Caco-2 (cell line): ENCODE measurements at regions not wholly inside any gene's neighbourhood (a gene's known extent, or its start where the extent isn't known, plus 50 kb on each side); places are given as distances from the start of the nearest gene placed in this dataset.
A peak's percentile ranks its signal among the peaks of the same experiment; 100 is the strongest.

Experiments used
- BruUV-seq: library from RNA; stranded (reverse); fragments of 400-500 nt; replicated peaks from 2 replicates; lab custom pipeline; 2021; lab: Mats Ljungman, UMichigan
- CTCF ChIA-PET: fragments of 300-600 bp; sonication (Branson Sonifier 250); formaldehyde crosslinking; loops from one replicate; lab custom pipeline; 2022; ENCODE audit warnings: antibody characterized with exemption; lab: Charles Lee
- POLR2A ChIA-PET: fragments of 300-600 bp; sonication (Branson Sonifier 250); formaldehyde crosslinking; loops from one replicate; lab custom pipeline; 2022; ENCODE audit warnings: antibody characterized with exemption; lab: Charles Lee
- DNase-seq, 2 experiments: peaks; one replicate each; pipeline versions ENCODE4 v3.0.0 to v3.0.0-alpha.2; 2020 to 2022
- H3K27me3 ChIP-seq: replicated peaks from 2 replicates; pipeline ENCODE4 v1.6.0; 2011; ENCODE audit warnings: low read length; ENCODE audit not compliant: control insufficient read depth, insufficient read depth
- H3K36me3 ChIP-seq: 2 replicates; pipeline ENCODE4 v1.5.1; 2011; ENCODE audit warnings: low read length; ENCODE audit not compliant: control insufficient read depth, insufficient read depth
- H3K4me1 ChIP-seq: fragments of 250-450 bp; sonication (Bioruptor Pico); 2 replicates; pipeline ENCODE4 v1.5.1; 2020; ENCODE audit warnings: mild to moderate bottlenecking
- H3K4me3 ChIP-seq: 2 replicates; pipeline ENCODE4 v1.5.1; 2011; ENCODE audit warnings: low read depth, mild to moderate bottlenecking, control low read depth, low read length
- H3K9me3 ChIP-seq: fragments of 250-450 bp; sonication (Bioruptor Pico); 2 replicates; pipeline ENCODE4 v1.5.1; 2020; ENCODE audit warnings: mild to moderate bottlenecking, moderate library complexity
- H3K27ac Mint-ChIP-seq: one replicate; pipeline ENCODE4 v1.8.0; 2022; ENCODE audit warnings: mixed read lengths; ENCODE audit not compliant: unreplicated experiment
- H3K27me3 Mint-ChIP-seq: one replicate; pipeline ENCODE4 v1.8.0; 2022; ENCODE audit warnings: mixed read lengths; ENCODE audit not compliant: insufficient read depth, unreplicated experiment
- H3K36me3 Mint-ChIP-seq: one replicate; pipeline ENCODE4 v1.8.0; 2022; ENCODE audit warnings: mild to moderate bottlenecking, mixed read lengths; ENCODE audit not compliant: insufficient read depth, unreplicated experiment
- H3K4me1 Mint-ChIP-seq: one replicate; pipeline ENCODE4 v1.8.0; 2022; ENCODE audit warnings: low read depth, mixed read lengths; ENCODE audit not compliant: unreplicated experiment
- H3K4me3 Mint-ChIP-seq: one replicate; pipeline ENCODE4 v1.8.0; 2022; ENCODE audit warnings: mild to moderate bottlenecking, moderate library complexity, mixed read lengths; ENCODE audit not compliant: unreplicated experiment
- H3K9me3 Mint-ChIP-seq: one replicate; pipeline ENCODE4 v1.8.0; 2022; ENCODE audit warnings: mixed read lengths; ENCODE audit not compliant: unreplicated experiment
- intact Hi-C: fragments of 100-400 bp; cut with micrococcal nuclease; formaldehyde crosslinking; loops from one replicate; pipeline ENCODE4 v1.10.0; 2022; ENCODE audit not compliant: unreplicated experiment
- TF ChIP-seq, protein P1 (sequence below), 2 experiments: fragments of 200-600 bp in 1 of 2; IDR thresholded peaks; 1 replicate in 1 of 2; 2 replicates in 1 of 2; pipeline versions ENCODE4 v1.5.1 to v1.8.0; 2011 to 2022; ENCODE audit warnings: antibody characterized with exemption in 1 of 2, control low read depth in 1 of 2, inconsistent platforms in 1 of 2, low read depth in 1 of 2, low read length in 1 of 2, mild to moderate bottlenecking in 1 of 2, moderate library complexity in 1 of 2; ENCODE audit not compliant: insufficient read depth in 1 of 2, severe bottlenecking in 1 of 2, unreplicated experiment in 1 of 2

DNA sequence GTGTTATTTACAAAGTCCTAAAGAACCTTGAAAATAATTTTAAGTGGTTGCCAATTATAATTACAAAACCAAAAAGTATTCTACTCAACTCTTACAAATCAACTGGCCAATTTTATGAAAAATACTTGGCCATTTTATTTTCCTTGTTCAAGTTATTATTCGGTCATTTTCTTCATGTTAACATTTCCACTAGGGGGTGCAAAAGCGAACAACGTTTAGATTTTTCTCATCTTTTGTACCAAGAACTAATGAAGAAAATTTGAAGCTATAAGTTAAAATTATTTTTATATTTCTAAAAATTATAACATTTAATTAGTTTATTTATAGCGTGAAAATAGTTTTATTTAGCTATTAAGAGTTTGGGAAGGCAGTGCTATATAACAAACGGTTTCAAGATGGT lies 1453.3 kb downstream of the MAT2B start:
- no TSS peak for BruUV-seq
- no peak overlapping the region for H3K27ac Mint-ChIP-seq
- no peaks in the 10 kb centered on the region for H3K4me1 Mint-ChIP-seq
- H3K4me3 Mint-ChIP-seq, result no peak overlapping the region
- no peaks in the 10 kb centered on the region for H3K27me3 ChIP-seq
- H3K4me1 ChIP-seq, result no peaks in the 10 kb centered on the region
- CTCF ChIA-PET, result no interaction called here
- no peaks in the 10 kb centered on the region for H3K9me3 ChIP-seq
- TF ChIP-seq, protein P1, sequence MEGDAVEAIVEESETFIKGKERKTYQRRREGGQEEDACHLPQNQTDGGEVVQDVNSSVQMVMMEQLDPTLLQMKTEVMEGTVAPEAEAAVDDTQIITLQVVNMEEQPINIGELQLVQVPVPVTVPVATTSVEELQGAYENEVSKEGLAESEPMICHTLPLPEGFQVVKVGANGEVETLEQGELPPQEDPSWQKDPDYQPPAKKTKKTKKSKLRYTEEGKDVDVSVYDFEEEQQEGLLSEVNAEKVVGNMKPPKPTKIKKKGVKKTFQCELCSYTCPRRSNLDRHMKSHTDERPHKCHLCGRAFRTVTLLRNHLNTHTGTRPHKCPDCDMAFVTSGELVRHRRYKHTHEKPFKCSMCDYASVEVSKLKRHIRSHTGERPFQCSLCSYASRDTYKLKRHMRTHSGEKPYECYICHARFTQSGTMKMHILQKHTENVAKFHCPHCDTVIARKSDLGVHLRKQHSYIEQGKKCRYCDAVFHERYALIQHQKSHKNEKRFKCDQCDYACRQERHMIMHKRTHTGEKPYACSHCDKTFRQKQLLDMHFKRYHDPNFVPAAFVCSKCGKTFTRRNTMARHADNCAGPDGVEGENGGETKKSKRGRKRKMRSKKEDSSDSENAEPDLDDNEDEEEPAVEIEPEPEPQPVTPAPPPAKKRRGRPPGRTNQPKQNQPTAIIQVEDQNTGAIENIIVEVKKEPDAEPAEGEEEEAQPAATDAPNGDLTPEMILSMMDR (IDR thresholded peaks at IDR 0.05; ENCODE audit: insufficient read depth in 1 of 2, low read depth in 1 of 2, low read length in 1 of 2, severe bottlenecking in 1 of 2, unreplicated experiment in 1 of 2), result peak; percentile 14 to 23
- H3K36me3 Mint-ChIP-seq, result no peaks in the 10 kb centered on the region
- peaks cover 9% of the 10 kb centered on the region for H3K9me3 Mint-ChIP-seq
- intact Hi-C loops, result loop anchor here (2.0 kb wide), 1 partner anchor 250 kb away; no protein-coding TSS in a partner anchor
- H3K27me3 Mint-ChIP-seq, result no peaks in the 10 kb centered on the region
- H3K4me3 ChIP-seq, result no peak overlapping the region
- POLR2A ChIA-PET, result no interaction called here
- no peaks in the 10 kb centered on the region for H3K36me3 ChIP-seq
- no peak for DNase-seq

DNA sequence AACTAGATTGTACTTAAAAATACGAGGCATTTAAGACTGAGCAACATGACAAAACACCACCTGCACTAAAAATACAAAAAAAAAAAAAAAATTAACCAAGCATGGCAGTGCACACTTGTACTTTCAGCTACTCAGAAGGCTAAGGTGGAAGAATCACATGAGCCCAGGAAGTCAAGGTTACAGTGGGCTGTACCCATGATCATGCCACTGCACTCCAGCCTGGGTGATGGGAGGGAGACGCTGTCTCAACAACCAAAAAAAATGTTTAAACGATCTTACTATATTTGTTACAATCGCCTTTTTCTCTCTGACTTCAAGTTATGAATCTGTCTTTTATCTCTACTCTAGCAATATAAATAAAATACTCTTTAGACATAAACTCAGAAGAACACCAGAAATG lies 1454.3 kb downstream of the MAT2B start:
- DNase-seq, result no peak
- CTCF ChIA-PET, result no interaction called here
- H3K4me1 Mint-ChIP-seq, result no peaks in the 10 kb centered on the region
- peaks cover 9% of the 10 kb centered on the region for H3K9me3 Mint-ChIP-seq
- H3K4me1 ChIP-seq, result no peaks in the 10 kb centered on the region
- POLR2A ChIA-PET, result no interaction called here
- H3K27me3 Mint-ChIP-seq, result no peaks in the 10 kb centered on the region
- intact Hi-C loops, result loop anchor here (2.0 kb wide), 1 partner anchor 249 kb away; no protein-coding TSS in a partner anchor
- no peak overlapping the region for H3K4me3 ChIP-seq
- TF ChIP-seq, protein P1 (IDR thresholded peaks at IDR 0.05; ENCODE audit: insufficient read depth in 1 of 2, low read depth in 1 of 2, low read length in 1 of 2, severe bottlenecking in 1 of 2, unreplicated experiment in 1 of 2), result no peak
- H3K9me3 ChIP-seq, result no peaks in the 10 kb centered on the region
- no peaks in the 10 kb centered on the region for H3K36me3 Mint-ChIP-seq
- no peaks in the 10 kb centered on the region for H3K36me3 ChIP-seq
- no peak overlapping the region for H3K4me3 Mint-ChIP-seq
- no TSS peak for BruUV-seq
- H3K27ac Mint-ChIP-seq, result no peak overlapping the region
- H3K27me3 ChIP-seq, result no peaks in the 10 kb centered on the region

DNA sequence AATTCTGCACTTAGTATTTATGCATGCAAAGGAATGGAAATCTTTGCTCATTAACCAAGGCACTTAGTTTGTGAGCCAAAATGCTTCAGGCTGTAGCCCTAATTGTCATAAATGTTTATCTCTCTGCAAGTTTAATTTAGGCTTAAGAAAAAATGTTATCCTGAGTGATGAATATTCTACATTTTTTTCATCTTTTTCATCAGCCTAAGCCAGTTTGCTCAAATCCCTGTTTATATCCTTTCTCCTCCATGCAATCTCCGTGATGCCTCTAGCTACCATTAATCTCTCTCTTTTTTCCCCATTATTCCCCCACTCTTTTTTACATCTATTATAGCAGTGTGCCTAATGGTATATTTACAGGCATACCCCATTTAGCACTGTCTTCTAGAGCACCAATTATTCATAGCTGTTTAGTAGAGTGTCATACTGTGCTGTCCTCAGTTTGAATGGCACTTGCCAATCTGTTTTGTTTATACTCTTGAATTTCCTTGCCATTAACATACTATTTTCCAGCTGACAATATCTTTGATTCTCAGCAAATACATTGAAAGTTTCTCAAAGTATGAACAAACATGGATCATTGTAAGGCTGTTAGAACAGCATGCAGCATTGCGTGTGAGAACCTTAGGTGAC lies 1457.0 kb downstream of the MAT2B start:
- H3K9me3 Mint-ChIP-seq, result peaks cover 9% of the 10 kb centered on the region
- CTCF ChIA-PET, result no interaction called here

More for the DNA sequence above, 1457.0 kb downstream of the MAT2B start:
- no peaks in the 10 kb centered on the region for H3K27me3 Mint-ChIP-seq
- no peaks in the 10 kb centered on the region for H3K4me1 ChIP-seq
- intact Hi-C loops, result no loop called here
- H3K36me3 ChIP-seq, result no peaks in the 10 kb centered on the region
- no peak for DNase-seq
- no peaks in the 10 kb centered on the region for H3K27me3 ChIP-seq
- H3K27ac Mint-ChIP-seq, result no peak overlapping the region
- H3K4me3 Mint-ChIP-seq, result no peak overlapping the region
- POLR2A ChIA-PET, result no interaction called here
- H3K4me1 Mint-ChIP-seq, result no peaks in the 10 kb centered on the region
- no peaks in the 10 kb centered on the region for H3K9me3 ChIP-seq
- no peak overlapping the region for H3K4me3 ChIP-seq
- no TSS peak for BruUV-seq
- TF ChIP-seq, protein P1 (IDR thresholded peaks at IDR 0.05; ENCODE audit: insufficient read depth in 1 of 2, low read depth in 1 of 2, low read length in 1 of 2, severe bottlenecking in 1 of 2, unreplicated experiment in 1 of 2), result no peak
- no peaks in the 10 kb centered on the region for H3K36me3 Mint-ChIP-seq
